Endothelial cell of umbilical vein (primary cell): ENCODE measurements at regions not wholly inside any gene's neighbourhood (a gene's known extent, or its start where the extent isn't known, plus 50 kb on each side); places are given as distances from the start of the nearest gene placed in this dataset.

Experiments used
- BruUV-seq: library from RNA; stranded (reverse); fragments of 400-500 nt; replicated peaks from 2 replicates; lab custom pipeline; 2021; lab: Mats Ljungman, UMichigan
- CTCF ChIA-PET: fragments of 300-600, 350-600 bp; sonication (Branson Sonifier 250); formaldehyde crosslinking; loops from one replicate; lab custom pipeline; 2021; ENCODE audit warnings: antibody characterized with exemption, inconsistent platforms; lab: Charles Lee
- POLR2A ChIA-PET: fragments of 300-600, 350-600 bp; sonication (Branson Sonifier 250); formaldehyde crosslinking; loops from one replicate; lab custom pipeline; 2021; ENCODE audit warnings: antibody characterized with exemption, inconsistent platforms; lab: Charles Lee
- DNase-seq: peaks from one replicate; pipeline ENCODE4 v3.0.0-alpha.2; 2011; ENCODE audit warnings: low read depth, low spot score
- FAIRE-seq: peaks from 2 replicates; lab custom pipeline; 2011; peaks lifted over from hg19 to GRCh38; lab: Jason Lieb, UNC
- H2AFZ ChIP-seq: 2 replicates; pipeline ENCODE4 v1.6.0; 2012; ENCODE audit warnings: low read depth, low read length, control low read depth, inconsistent platforms
- H3K27ac ChIP-seq: 2 replicates; pipeline ENCODE4 v1.5.1; 2011; ENCODE audit warnings: low read depth, mild to moderate bottlenecking, control low read depth, low read length, moderate library complexity; ENCODE audit not compliant: insufficient read depth
- H3K27me3 ChIP-seq, 2 experiments: 2 replicates each; pipeline versions ENCODE4 v1.6.0 to v1.6.1; 2011; ENCODE audit warnings: low read length in 2 of 2, mixed read lengths in 1 of 2; ENCODE audit not compliant: control insufficient read depth in 2 of 2, insufficient read depth in 2 of 2
- H3K36me3 ChIP-seq, 2 experiments: 2 replicates in 1 of 2; 3 replicates in 1 of 2; pipeline ENCODE4 v1.5.1; 2011; ENCODE audit warnings: low read length in 2 of 2, mild to moderate bottlenecking in 1 of 2, moderate library complexity in 1 of 2; ENCODE audit not compliant: control insufficient read depth in 2 of 2, insufficient read depth in 2 of 2; ENCODE audit errors: extremely low read depth in 1 of 2
- H3K4me1 ChIP-seq: 3 replicates; pipeline ENCODE4 v1.5.1; 2011; ENCODE audit warnings: mild to moderate bottlenecking, low read length; ENCODE audit not compliant: control insufficient read depth, insufficient read depth; ENCODE audit errors: extremely low read depth
- H3K4me2 ChIP-seq: 2 replicates; pipeline ENCODE4 v1.6.1; 2011; ENCODE audit warnings: low read length, control low read depth, mixed read lengths; ENCODE audit not compliant: insufficient read depth
- H3K4me3 ChIP-seq, 3 experiments: fragments of 200-600 bp in 1 of 3; sonication (generic), shearing (Covaris generic) in 1 of 3; replicated peaks in 1 of 3; 2 replicates each; pipeline ENCODE4 v1.5.1; 2011 to 2016; ENCODE audit warnings: control low read depth in 3 of 3, low read length in 3 of 3, mild to moderate bottlenecking in 2 of 3, inconsistent platforms in 1 of 3, low read depth in 1 of 3, moderate library complexity in 1 of 3; ENCODE audit not compliant: insufficient read depth in 1 of 3
- H3K79me2 ChIP-seq: 2 replicates; pipeline ENCODE4 v1.6.0; 2012; ENCODE audit warnings: low read length, inconsistent platforms; ENCODE audit not compliant: control insufficient read depth, insufficient read depth
- H3K9ac ChIP-seq: replicated peaks from 2 replicates; pipeline ENCODE3; 2011; ENCODE audit warnings: low read length, control low read depth; ENCODE audit not compliant: insufficient read depth; ENCODE audit errors: extremely low read depth
- H3K9me1 ChIP-seq: replicated peaks from 3 replicates; pipeline ENCODE4 v1.6.0; 2011; ENCODE audit warnings: mild to moderate bottlenecking, low read length; ENCODE audit not compliant: control insufficient read depth, insufficient read depth; ENCODE audit errors: extremely low read depth
- H3K9me3 ChIP-seq: replicated peaks from 2 replicates; pipeline ENCODE4 v1.5.1; 2012; ENCODE audit warnings: low read length, inconsistent platforms; ENCODE audit not compliant: control insufficient read depth, insufficient read depth
- H4K20me1 ChIP-seq: replicated peaks from 2 replicates; pipeline ENCODE3; 2011; ENCODE audit warnings: mild to moderate bottlenecking, low read length; ENCODE audit not compliant: control insufficient read depth, insufficient read depth; ENCODE audit errors: extremely low read depth
- EZH2 ChIP-seq: IDR thresholded peaks from 2 replicates; pipeline ENCODE4 v1.6.1; 2012; ENCODE audit warnings: borderline replicate concordance, low read depth, mild to moderate bottlenecking, moderate library complexity, low read length, inconsistent platforms; ENCODE audit not compliant: severe bottlenecking
- FOS ChIP-seq: IDR thresholded peaks from 2 replicates; pipeline ENCODE4 v1.6.1; 2011; ENCODE audit warnings: mild to moderate bottlenecking, low read length, moderate library complexity, borderline replicate concordance; ENCODE audit not compliant: insufficient read depth
- GATA2 ChIP-seq: IDR thresholded peaks from 2 replicates; pipeline ENCODE4 v1.7.0; 2011; ENCODE audit warnings: low read depth, mild to moderate bottlenecking, moderate library complexity, mixed read lengths, low read length; ENCODE audit not compliant: insufficient read length, insufficient read depth
- JUN ChIP-seq: IDR thresholded peaks from 2 replicates; pipeline ENCODE4 v1.6.1; 2011; ENCODE audit warnings: borderline replicate concordance, low read depth; ENCODE audit not compliant: insufficient read length, insufficient read depth
- MYC ChIP-seq: IDR thresholded peaks from one replicate; pipeline ENCODE4 v1.6.1; 2011; ENCODE audit warnings: mild to moderate bottlenecking, low read depth, low read length
- POLR2A ChIP-seq: IDR thresholded peaks from 2 replicates; pipeline ENCODE4 v1.6.1; 2012; ENCODE audit warnings: low read depth, mild to moderate bottlenecking, control low read depth, low read length
- POLR2AphosphoS5 ChIP-seq: IDR thresholded peaks from 2 replicates; pipeline ENCODE4 v1.6.1; 2012; ENCODE audit warnings: low read depth, mild to moderate bottlenecking, control low read depth, low read length, moderate library complexity; ENCODE audit not compliant: insufficient read depth
- dilution Hi-C: fragments of 300-500 bp; cut with MboI; formaldehyde crosslinking; loops from one replicate; pipeline ENCODE4 v1.15.0; 2019; ENCODE audit warnings: low sequenced_read_pairs; ENCODE audit not compliant: extremely low pct_ligation_motif_present
- intact Hi-C: fragments of 100-400 bp; cut with micrococcal nuclease; formaldehyde crosslinking; loops from one replicate; pipeline ENCODE4 v1.10.0; 2022
- TF ChIP-seq, protein P1 (sequence below), 2 donors: IDR thresholded peaks; 1 replicate in 1 of 2; 2 replicates in 1 of 2; pipeline ENCODE4 v1.5.1; 2011; ENCODE audit warnings: low read length in 2 of 2, mild to moderate bottlenecking in 2 of 2, moderate library complexity in 2 of 2, control low read depth in 1 of 2, inconsistent platforms in 1 of 2, low read depth in 1 of 2; ENCODE audit not compliant: insufficient read depth in 1 of 2; ENCODE audit errors: extremely low read depth in 1 of 2
- TF ChIP-seq, protein P2 (sequence below): IDR thresholded peaks from 2 replicates; pipeline ENCODE4 v1.6.1; 2011; ENCODE audit not compliant: insufficient read depth, insufficient read length

DNA sequence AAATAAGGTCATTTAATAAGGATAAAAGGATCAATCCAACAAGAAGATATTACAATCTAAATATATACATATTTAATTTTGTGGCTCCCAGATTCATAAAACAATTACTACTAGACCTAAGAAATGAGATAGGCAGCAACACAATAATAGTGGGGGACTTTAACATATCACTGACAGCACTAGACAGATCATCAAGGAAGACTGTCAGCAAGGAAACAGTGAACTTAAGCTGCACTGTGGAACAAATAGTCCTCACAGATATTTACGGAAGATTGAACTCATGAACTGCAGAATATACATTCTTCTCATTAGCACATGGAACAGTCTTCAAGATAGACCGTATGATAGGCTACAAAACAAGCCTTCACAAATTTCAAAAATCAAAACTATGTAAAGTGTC, 56.1 kb upstream of the NAP1L2 start:
- no peaks in the 10 kb centered on the region for H3K36me3 ChIP-seq
- H3K4me3 ChIP-seq: no peak overlapping the region
- intact Hi-C loops (no loop called here), dilution Hi-C loops (no loop called here)
- H4K20me1 ChIP-seq: no peaks in the 10 kb centered on the region
- DNase-seq (no peak), FAIRE-seq (no peak)
- H2AFZ ChIP-seq: no peak overlapping the region
- ChIA-PET POLR2A (no interaction called here), CTCF (no interaction called here)
- no peaks in the 10 kb centered on the region for H3K27me3 ChIP-seq
- H3K4me1 ChIP-seq: no peaks in the 10 kb centered on the region
- TF ChIP-seq POLR2A (no peak), MYC (no peak), EZH2 (no peak), GATA2 (no peak), FOS (no peak), POLR2AphosphoS5 (no peak), JUN (no peak)
- TF ChIP-seq, protein P1, sequence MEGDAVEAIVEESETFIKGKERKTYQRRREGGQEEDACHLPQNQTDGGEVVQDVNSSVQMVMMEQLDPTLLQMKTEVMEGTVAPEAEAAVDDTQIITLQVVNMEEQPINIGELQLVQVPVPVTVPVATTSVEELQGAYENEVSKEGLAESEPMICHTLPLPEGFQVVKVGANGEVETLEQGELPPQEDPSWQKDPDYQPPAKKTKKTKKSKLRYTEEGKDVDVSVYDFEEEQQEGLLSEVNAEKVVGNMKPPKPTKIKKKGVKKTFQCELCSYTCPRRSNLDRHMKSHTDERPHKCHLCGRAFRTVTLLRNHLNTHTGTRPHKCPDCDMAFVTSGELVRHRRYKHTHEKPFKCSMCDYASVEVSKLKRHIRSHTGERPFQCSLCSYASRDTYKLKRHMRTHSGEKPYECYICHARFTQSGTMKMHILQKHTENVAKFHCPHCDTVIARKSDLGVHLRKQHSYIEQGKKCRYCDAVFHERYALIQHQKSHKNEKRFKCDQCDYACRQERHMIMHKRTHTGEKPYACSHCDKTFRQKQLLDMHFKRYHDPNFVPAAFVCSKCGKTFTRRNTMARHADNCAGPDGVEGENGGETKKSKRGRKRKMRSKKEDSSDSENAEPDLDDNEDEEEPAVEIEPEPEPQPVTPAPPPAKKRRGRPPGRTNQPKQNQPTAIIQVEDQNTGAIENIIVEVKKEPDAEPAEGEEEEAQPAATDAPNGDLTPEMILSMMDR (IDR thresholded peaks at IDR 0.05; ENCODE audit: extremely low read depth in 1 of 2, insufficient read depth in 1 of 2, low read depth in 1 of 2, low read length in 2 of 2): no peak
- TF ChIP-seq, protein P2, sequence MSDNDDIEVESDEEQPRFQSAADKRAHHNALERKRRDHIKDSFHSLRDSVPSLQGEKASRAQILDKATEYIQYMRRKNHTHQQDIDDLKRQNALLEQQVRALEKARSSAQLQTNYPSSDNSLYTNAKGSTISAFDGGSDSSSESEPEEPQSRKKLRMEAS: no peak
- no peaks in the 10 kb centered on the region for H3K79me2 ChIP-seq
- no peaks in the 10 kb centered on the region for H3K9me3 ChIP-seq
- no peak overlapping the region for H3K9ac ChIP-seq
- no peak overlapping the region for H3K4me2 ChIP-seq
- H3K27ac ChIP-seq: no peak overlapping the region
- H3K9me1 ChIP-seq: no peaks in the 10 kb centered on the region
- BruUV-seq: no TSS peak
